HL-60 (cell line): ENCODE measurements at regions not wholly inside any gene's neighbourhood (a gene's known extent, or its start where the extent isn't known, plus 50 kb on each side); places are given as distances from the start of the nearest gene placed in this dataset.

Source experiments
- DNase-seq, 2 experiments: peaks; one replicate each; pipeline ENCODE4 v3.0.0-alpha.2; 2010 to 2020; ENCODE audit warnings: low read depth in 1 of 2, low spot score in 1 of 2
- H3K27ac ChIP-seq: fragments of 250-450 bp; sonication (Bioruptor Pico); replicated peaks from 2 replicates; pipeline ENCODE4 v1.5.1; 2020; ENCODE audit warnings: mild to moderate bottlenecking, moderate library complexity
- H3K27me3 ChIP-seq: fragments of 250-450 bp; sonication (Bioruptor Pico); 2 replicates; pipeline ENCODE4 v1.5.1; 2021; ENCODE audit warnings: mild to moderate bottlenecking, moderate library complexity; ENCODE audit not compliant: insufficient read depth, poor library complexity, severe bottlenecking
- H3K4me3 ChIP-seq: replicated peaks from 2 replicates; pipeline ENCODE4 v1.5.1; 2011; ENCODE audit warnings: mild to moderate bottlenecking, control low read depth, low read length; ENCODE audit not compliant: insufficient read depth
- GABPA ChIP-seq: IDR thresholded peaks from 2 replicates; pipeline ENCODE4 v1.6.1; 2012; ENCODE audit warnings: low read depth
- POLR2AphosphoS5 ChIP-seq: IDR thresholded peaks from 2 replicates; pipeline ENCODE4 v1.6.1; 2012; ENCODE audit warnings: low read depth
- SPI1 ChIP-seq: IDR thresholded peaks from 2 replicates; pipeline ENCODE4 v1.6.1; 2012; ENCODE audit warnings: low read depth, mild to moderate bottlenecking, borderline replicate concordance
- TF ChIP-seq, protein P1 (sequence below): IDR thresholded peaks from one replicate; pipeline ENCODE4 v1.5.1; 2011; ENCODE audit warnings: low read length, control low read depth, inconsistent platforms; ENCODE audit not compliant: insufficient read depth
- TF ChIP-seq, protein P2 (sequence below): IDR thresholded peaks from 2 replicates; pipeline ENCODE4 v1.6.1; 2012; ENCODE audit warnings: low read depth; ENCODE audit not compliant: insufficient replicate concordance

DNA sequence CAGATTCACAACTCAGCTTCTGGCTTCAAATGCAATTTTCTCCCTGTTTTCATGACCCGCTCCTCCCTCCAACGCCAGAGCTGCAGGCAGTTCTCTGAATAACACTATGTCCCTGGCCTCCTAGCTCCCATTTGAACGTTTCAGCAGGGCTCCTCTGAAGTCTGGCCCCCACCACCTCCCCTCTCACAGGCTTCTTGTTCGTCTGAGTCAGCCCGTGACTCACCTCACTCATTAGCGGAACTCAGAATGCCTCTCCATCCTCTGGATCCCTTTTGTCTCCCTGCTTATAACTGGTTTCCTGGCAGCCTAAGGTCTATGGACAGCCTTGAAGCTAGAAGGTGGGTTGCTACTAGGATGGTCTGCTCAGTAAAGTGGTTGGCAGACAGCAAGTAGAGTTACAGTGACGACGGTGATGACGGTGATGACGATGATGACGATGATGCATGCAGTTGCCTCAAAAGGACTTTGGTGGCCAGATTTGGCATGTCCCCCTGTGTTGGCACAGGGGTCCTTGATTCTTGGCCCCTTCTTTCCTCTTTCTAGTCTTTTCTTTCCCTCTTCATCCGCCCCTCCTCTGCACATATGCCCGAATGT lies 83.3 kb upstream of the MKLN1 start:
- no peak for DNase-seq
- TF ChIP-seq GABPA (no peak), SPI1 (no peak), POLR2AphosphoS5 (no peak)
- TF ChIP-seq, protein P1, sequence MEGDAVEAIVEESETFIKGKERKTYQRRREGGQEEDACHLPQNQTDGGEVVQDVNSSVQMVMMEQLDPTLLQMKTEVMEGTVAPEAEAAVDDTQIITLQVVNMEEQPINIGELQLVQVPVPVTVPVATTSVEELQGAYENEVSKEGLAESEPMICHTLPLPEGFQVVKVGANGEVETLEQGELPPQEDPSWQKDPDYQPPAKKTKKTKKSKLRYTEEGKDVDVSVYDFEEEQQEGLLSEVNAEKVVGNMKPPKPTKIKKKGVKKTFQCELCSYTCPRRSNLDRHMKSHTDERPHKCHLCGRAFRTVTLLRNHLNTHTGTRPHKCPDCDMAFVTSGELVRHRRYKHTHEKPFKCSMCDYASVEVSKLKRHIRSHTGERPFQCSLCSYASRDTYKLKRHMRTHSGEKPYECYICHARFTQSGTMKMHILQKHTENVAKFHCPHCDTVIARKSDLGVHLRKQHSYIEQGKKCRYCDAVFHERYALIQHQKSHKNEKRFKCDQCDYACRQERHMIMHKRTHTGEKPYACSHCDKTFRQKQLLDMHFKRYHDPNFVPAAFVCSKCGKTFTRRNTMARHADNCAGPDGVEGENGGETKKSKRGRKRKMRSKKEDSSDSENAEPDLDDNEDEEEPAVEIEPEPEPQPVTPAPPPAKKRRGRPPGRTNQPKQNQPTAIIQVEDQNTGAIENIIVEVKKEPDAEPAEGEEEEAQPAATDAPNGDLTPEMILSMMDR: no peak
- TF ChIP-seq, protein P2, sequence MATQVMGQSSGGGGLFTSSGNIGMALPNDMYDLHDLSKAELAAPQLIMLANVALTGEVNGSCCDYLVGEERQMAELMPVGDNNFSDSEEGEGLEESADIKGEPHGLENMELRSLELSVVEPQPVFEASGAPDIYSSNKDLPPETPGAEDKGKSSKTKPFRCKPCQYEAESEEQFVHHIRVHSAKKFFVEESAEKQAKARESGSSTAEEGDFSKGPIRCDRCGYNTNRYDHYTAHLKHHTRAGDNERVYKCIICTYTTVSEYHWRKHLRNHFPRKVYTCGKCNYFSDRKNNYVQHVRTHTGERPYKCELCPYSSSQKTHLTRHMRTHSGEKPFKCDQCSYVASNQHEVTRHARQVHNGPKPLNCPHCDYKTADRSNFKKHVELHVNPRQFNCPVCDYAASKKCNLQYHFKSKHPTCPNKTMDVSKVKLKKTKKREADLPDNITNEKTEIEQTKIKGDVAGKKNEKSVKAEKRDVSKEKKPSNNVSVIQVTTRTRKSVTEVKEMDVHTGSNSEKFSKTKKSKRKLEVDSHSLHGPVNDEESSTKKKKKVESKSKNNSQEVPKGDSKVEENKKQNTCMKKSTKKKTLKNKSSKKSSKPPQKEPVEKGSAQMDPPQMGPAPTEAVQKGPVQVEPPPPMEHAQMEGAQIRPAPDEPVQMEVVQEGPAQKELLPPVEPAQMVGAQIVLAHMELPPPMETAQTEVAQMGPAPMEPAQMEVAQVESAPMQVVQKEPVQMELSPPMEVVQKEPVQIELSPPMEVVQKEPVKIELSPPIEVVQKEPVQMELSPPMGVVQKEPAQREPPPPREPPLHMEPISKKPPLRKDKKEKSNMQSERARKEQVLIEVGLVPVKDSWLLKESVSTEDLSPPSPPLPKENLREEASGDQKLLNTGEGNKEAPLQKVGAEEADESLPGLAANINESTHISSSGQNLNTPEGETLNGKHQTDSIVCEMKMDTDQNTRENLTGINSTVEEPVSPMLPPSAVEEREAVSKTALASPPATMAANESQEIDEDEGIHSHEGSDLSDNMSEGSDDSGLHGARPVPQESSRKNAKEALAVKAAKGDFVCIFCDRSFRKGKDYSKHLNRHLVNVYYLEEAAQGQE: no peak

DNA sequence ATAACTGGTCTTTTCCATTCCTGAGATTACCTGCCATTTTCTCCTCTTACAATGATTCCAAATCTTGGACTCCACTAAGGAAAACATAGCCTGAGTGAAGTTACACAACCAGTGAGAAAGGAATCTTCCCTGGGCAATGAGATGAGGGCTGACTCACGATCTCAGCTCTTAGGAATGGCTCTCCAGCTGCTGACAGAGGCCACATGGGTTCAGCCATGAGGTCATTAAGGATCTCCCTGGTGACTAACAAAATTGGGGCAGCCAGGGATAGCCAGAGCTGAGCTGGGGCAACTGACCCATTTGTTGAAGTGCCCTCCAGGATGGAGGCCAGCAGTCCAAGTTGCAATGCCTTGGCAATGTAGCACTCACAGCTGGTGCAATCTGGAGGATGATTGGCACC lies 78.7 kb upstream of the MKLN1 start:
- Histone ChIP-seq H3K27me3 (no peaks in the 10 kb centered on the region), H3K27ac (no peak overlapping the region)
- TF ChIP-seq, protein P2: no peak
- TF ChIP-seq SPI1 (no peak), GABPA (no peak), POLR2AphosphoS5 (no peak)
- TF ChIP-seq, protein P1: no peak

More for the DNA sequence above, 83.3 kb upstream of the MKLN1 start:
- Histone ChIP-seq H3K4me3 (no peak overlapping the region), H3K27ac (no peak overlapping the region), H3K27me3 (no peaks in the 10 kb centered on the region)

DNA sequence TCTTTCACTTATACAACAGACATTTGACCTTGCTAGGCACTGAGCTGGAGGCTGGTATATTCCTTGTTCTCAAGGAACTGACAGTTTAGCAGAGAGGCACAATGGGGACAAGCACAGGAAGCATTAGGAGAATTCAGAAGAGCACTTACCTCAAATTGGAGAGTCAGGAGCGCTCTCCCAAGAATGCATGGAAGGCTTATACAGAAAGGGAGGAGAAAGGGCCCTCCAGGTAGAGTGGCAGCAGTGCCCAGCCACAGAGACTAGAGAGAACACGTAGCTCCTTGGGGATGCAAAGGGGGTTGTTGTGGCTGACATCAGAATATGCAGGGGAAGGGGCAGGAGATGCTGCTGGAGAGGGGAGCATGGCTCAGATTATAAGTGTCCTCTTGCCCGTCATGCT lies 78.2 kb upstream of the MKLN1 start:
- Histone ChIP-seq H3K27me3 (no peaks in the 10 kb centered on the region), H3K27ac (no peak overlapping the region), H3K4me3 (no peak overlapping the region)
- TF ChIP-seq, protein P2: no peak
- no peak for TF ChIP-seq GABPA
- TF ChIP-seq, protein P1: no peak
- TF ChIP-seq SPI1: no peak
- no peak for TF ChIP-seq POLR2AphosphoS5
- no peak for DNase-seq

More for the DNA sequence above, 78.7 kb upstream of the MKLN1 start:
- DNase-seq: no peak
- no peak overlapping the region for H3K4me3 ChIP-seq
